GM12878 (cell line): ENCODE measurements at regions not wholly inside any gene's neighbourhood (a gene's known extent, or its start where the extent isn't known, plus 50 kb on each side); places are given as distances from the start of the nearest gene placed in this dataset.

ENCODE experiments used
- ATAC-seq: fragments of 200-7000 bp; cut with Tn5 transposase; 3 replicates; pipeline ENCODE4 v1.9.1; 2020; ENCODE audit warnings: mild to moderate bottlenecking, moderate library complexity
- BruUV-seq: library from RNA; stranded (reverse); fragments of 400-500 nt; replicated peaks from 2 replicates; lab custom pipeline; 2021; lab: Mats Ljungman, UMichigan
- CTCF ChIA-PET: fragments of 300-600 bp; sonication (Branson Sonifier 250); formaldehyde crosslinking; extraction: SDS; loops from one replicate; lab custom pipeline; 2021; ENCODE audit warnings: inconsistent platforms; lab: Yijun Ruan, JAX
- POLR2A ChIA-PET: fragments of 350-600 bp; formaldehyde crosslinking; extraction: SDS; loops from one replicate; lab custom pipeline; 2021; ENCODE audit warnings: inconsistent platforms; lab: Charles Lee
- RAD21 ChIA-PET: fragments of 300-600 bp; sonication (Branson Sonifier 250); formaldehyde crosslinking; loops from one replicate; lab custom pipeline; 2023; ENCODE audit warnings: antibody characterized with exemption; ENCODE audit not compliant: unreplicated experiment; lab: Charles Lee
- SMC1A ChIA-PET: fragments of 300-600 bp; sonication (Branson Sonifier 250); formaldehyde crosslinking; loops from one replicate; lab custom pipeline; 2023; ENCODE audit not compliant: unreplicated experiment, uncharacterized antibody; lab: Charles Lee
- DNase-seq: peaks from one replicate; pipeline ENCODE4 v3.0.0-alpha.2; 2011; ENCODE audit warnings: low read depth, low spot score
- FAIRE-seq: peaks from 3 replicates; lab custom pipeline; 2011; peaks lifted over from hg19 to GRCh38; lab: Jason Lieb, UNC
- H2AFZ ChIP-seq: 2 replicates; pipeline ENCODE4 v1.6.0; 2011; ENCODE audit warnings: low read depth, low read length, control low read depth; ENCODE audit not compliant: control insufficient read depth
- H3K27ac ChIP-seq: 2 replicates; pipeline ENCODE4 v1.5.1; 2011; ENCODE audit warnings: control low read depth; ENCODE audit not compliant: control insufficient read depth, insufficient read depth
- H3K27me3 ChIP-seq, 2 experiments: replicated peaks in 1 of 2; 2 replicates each; pipeline versions ENCODE4 v1.6.0 to v1.6.1; 2011; ENCODE audit warnings: low read length in 1 of 2; ENCODE audit not compliant: control insufficient read depth in 2 of 2, insufficient read depth in 2 of 2
- H3K36me3 ChIP-seq, 2 experiments: 2 replicates each; pipeline ENCODE4 v1.5.1; 2011; ENCODE audit warnings: low read length in 1 of 2; ENCODE audit not compliant: control insufficient read depth in 2 of 2, insufficient read depth in 2 of 2
- H3K4me1 ChIP-seq: 2 replicates; pipeline ENCODE4 v1.6.1; 2011; ENCODE audit warnings: mild to moderate bottlenecking, low read length, moderate library complexity, mixed read lengths; ENCODE audit not compliant: control insufficient read depth, insufficient read depth
- H3K4me2 ChIP-seq: 2 replicates; pipeline ENCODE4 v1.6.0; 2011; ENCODE audit warnings: control low read depth; ENCODE audit not compliant: control insufficient read depth, insufficient read depth
- H3K4me3 ChIP-seq: fragments of 200-600 bp; sonication (generic); 2 replicates; pipeline ENCODE4 v1.5.1; 2016
- H3K79me2 ChIP-seq: 2 replicates; pipeline ENCODE4 v1.6.0; 2011; ENCODE audit warnings: low read length; ENCODE audit not compliant: control insufficient read depth, insufficient read depth
- H3K9ac ChIP-seq: 2 replicates; pipeline ENCODE4 v1.8.0; 2011; ENCODE audit warnings: low read length, control low read depth, mixed read lengths; ENCODE audit not compliant: control insufficient read depth, insufficient read depth
- H3K9me3 ChIP-seq: replicated peaks from 3 replicates; pipeline ENCODE4 v1.5.1; 2011; ENCODE audit warnings: mild to moderate bottlenecking, low read length; ENCODE audit not compliant: control insufficient read depth, insufficient read depth
- H4K20me1 ChIP-seq: 2 replicates; pipeline ENCODE4 v1.6.0; 2011; ENCODE audit not compliant: control insufficient read depth, insufficient read depth
- TBL1XR1 ChIP-seq: IDR thresholded peaks from 2 replicates; pipeline ENCODE4 v1.6.1; 2012; ENCODE audit warnings: low read depth, low read length, improper control_type of control experiment
- TCF7 ChIP-seq: IDR thresholded peaks from 2 replicates; pipeline ENCODE4 v1.6.1; 2014; ENCODE audit warnings: antibody characterized with exemption, borderline replicate concordance
- ZNF622 ChIP-seq: fragments of 450-650 bp; IDR thresholded peaks from 2 replicates; pipeline ENCODE4 v1.6.1; 2017; ENCODE audit warnings: mild to moderate bottlenecking, inconsistent platforms
- WGBS: methylation state at CpG from one replicate; pipeline ENCODE4 v1.1.6; 2016; ENCODE audit warnings: low lambda C conversion rate; ENCODE audit not compliant: insufficient replicate concordance, insufficient coverage; ENCODE audit errors: missing lambda C conversion rate; 5-methylcytosine and 5-hydroxymethylcytosine counted together
- in situ Hi-C: fragments of 300-500 bp; cut with MboI; formaldehyde crosslinking; loops from 9 replicates; pipeline ENCODE4 v1.14.3; 2018; ENCODE audit warnings: mixed read lengths
- intact Hi-C: fragments of 100-400 bp; cut with micrococcal nuclease; formaldehyde crosslinking; loops from one replicate; pipeline ENCODE4 v1.14.2; 2022; ENCODE audit not compliant: unreplicated experiment
- TF ChIP-seq, protein P1 (sequence below): fragments of 150-350 bp; IDR thresholded peaks from 2 replicates; pipeline ENCODE4 v1.6.1; 2014; ENCODE audit warnings: mild to moderate bottlenecking, low read depth, low read length
- TF ChIP-seq, protein P2 (sequence below): fragments of 450-650 bp; IDR thresholded peaks from 2 replicates; pipeline ENCODE4 v1.6.1; 2014; ENCODE audit warnings: mild to moderate bottlenecking
- TF ChIP-seq, protein P3 (sequence below): IDR thresholded peaks from 2 replicates; pipeline ENCODE4 v1.6.1; 2012; ENCODE audit warnings: low read length, inconsistent platforms
- TF ChIP-seq, protein P4 (sequence below): IDR thresholded peaks from 2 replicates; pipeline ENCODE4 v1.6.1; 2012; ENCODE audit warnings: low read depth, low read length, improper control_type of control experiment

DNA sequence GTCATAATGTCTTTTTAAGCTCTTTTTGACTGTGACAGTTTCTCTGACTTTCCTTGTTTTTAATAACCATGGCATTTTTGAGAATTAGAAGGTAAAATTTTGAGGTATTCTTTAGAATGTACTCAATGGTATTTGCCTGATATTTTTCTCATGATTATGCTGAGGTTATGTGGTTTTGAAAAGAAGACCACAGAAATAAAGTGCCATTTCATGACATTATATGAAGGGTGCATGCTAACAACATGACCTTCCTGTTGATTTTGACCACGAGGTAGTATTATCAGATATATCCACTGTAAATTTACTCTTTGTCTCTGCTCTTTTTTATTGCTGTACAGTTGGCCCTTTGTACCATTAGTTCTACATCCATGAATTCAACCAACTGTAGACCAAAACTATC is 1418.5 kb downstream of the PLA2G4A start:
- H3K27ac ChIP-seq, result no peak overlapping the region
- no peak overlapping the region for H3K4me3 ChIP-seq
- in situ Hi-C loops (no loop called here), intact Hi-C loops (no loop called here)
- SMC1A ChIA-PET, result no interaction called here
- H4K20me1 ChIP-seq, result no peaks in the 10 kb centered on the region
- RAD21 ChIA-PET, result no interaction called here
- FAIRE-seq (no peak), DNase-seq (no peak), ATAC-seq (no peak)
- no peak overlapping the region for H2AFZ ChIP-seq
- POLR2A ChIA-PET, result no interaction called here
- 0% methylated on average over 1 of the region's 1 CpG for WGBS
- H3K36me3 ChIP-seq, result no peaks in the 10 kb centered on the region
- no peaks in the 10 kb centered on the region for H3K27me3 ChIP-seq
- H3K4me1 ChIP-seq, result no peaks in the 10 kb centered on the region
- TF ChIP-seq TCF7 (no peak), ZNF622 (no peak)
- TF ChIP-seq, protein P1, sequence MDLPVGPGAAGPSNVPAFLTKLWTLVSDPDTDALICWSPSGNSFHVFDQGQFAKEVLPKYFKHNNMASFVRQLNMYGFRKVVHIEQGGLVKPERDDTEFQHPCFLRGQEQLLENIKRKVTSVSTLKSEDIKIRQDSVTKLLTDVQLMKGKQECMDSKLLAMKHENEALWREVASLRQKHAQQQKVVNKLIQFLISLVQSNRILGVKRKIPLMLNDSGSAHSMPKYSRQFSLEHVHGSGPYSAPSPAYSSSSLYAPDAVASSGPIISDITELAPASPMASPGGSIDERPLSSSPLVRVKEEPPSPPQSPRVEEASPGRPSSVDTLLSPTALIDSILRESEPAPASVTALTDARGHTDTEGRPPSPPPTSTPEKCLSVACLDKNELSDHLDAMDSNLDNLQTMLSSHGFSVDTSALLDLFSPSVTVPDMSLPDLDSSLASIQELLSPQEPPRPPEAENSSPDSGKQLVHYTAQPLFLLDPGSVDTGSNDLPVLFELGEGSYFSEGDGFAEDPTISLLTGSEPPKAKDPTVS, result no peak
- TF ChIP-seq, protein P2, sequence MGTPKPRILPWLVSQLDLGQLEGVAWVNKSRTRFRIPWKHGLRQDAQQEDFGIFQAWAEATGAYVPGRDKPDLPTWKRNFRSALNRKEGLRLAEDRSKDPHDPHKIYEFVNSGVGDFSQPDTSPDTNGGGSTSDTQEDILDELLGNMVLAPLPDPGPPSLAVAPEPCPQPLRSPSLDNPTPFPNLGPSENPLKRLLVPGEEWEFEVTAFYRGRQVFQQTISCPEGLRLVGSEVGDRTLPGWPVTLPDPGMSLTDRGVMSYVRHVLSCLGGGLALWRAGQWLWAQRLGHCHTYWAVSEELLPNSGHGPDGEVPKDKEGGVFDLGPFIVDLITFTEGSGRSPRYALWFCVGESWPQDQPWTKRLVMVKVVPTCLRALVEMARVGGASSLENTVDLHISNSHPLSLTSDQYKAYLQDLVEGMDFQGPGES, result no peak
- H3K79me2 ChIP-seq, result no peaks in the 10 kb centered on the region
- no peak overlapping the region for H3K9ac ChIP-seq
- no peak overlapping the region for H3K4me2 ChIP-seq
- BruUV-seq, result no TSS peak
- CTCF ChIA-PET, result no interaction called here
- H3K9me3 ChIP-seq, result no peaks in the 10 kb centered on the region

DNA sequence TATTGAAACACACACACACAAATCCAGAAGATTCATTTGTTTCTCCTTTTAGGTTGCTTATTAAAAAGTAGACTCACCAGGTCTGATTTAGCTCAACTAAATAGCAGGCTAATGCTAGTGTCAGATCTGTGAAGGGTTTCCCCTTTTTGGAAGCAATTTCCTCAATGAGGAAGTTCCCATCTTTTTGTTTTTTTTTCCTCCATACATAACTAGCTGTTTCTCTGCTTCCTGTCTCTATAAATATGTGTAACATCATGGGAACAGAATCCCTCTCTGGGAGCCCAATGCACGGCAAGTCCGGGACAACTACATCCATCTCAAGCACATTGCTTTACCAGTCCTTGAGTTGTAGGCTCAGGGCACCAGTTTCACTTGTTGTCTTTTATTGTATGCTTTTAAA is 1421.1 kb downstream of the PLA2G4A start:
- no peak for DNase-seq
- Histone ChIP-seq H3K9ac (no peak overlapping the region), H3K27me3 (no peaks in the 10 kb centered on the region), H3K36me3 (no peaks in the 10 kb centered on the region), H3K4me3 (no peak overlapping the region), H2AFZ (no peak overlapping the region), H3K9me3 (no peaks in the 10 kb centered on the region), H3K79me2 (no peaks in the 10 kb centered on the region), H3K27ac (no peak overlapping the region), H3K4me1 (no peaks in the 10 kb centered on the region), H4K20me1 (no peaks in the 10 kb centered on the region), H3K4me2 (no peak overlapping the region)
- RAD21 ChIA-PET, result no interaction called here
- no peak for FAIRE-seq
- POLR2A ChIA-PET, result no interaction called here
- ATAC-seq, result peak; percentile 36; the same call in 1 of the 3 replicates
- intact Hi-C loops, result no loop called here
- 57% methylated on average over 2 of the region's 2 CpGs for WGBS
- in situ Hi-C loops, result no loop called here
- no TSS peak for BruUV-seq
- CTCF ChIA-PET, result no interaction called here
- SMC1A ChIA-PET, result no interaction called here
- TF ChIP-seq, protein P3, sequence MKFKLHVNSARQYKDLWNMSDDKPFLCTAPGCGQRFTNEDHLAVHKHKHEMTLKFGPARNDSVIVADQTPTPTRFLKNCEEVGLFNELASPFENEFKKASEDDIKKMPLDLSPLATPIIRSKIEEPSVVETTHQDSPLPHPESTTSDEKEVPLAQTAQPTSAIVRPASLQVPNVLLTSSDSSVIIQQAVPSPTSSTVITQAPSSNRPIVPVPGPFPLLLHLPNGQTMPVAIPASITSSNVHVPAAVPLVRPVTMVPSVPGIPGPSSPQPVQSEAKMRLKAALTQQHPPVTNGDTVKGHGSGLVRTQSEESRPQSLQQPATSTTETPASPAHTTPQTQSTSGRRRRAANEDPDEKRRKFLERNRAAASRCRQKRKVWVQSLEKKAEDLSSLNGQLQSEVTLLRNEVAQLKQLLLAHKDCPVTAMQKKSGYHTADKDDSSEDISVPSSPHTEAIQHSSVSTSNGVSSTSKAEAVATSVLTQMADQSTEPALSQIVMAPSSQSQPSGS, result no peak
- no peak for TF ChIP-seq TBL1XR1
- TF ChIP-seq, protein P4, sequence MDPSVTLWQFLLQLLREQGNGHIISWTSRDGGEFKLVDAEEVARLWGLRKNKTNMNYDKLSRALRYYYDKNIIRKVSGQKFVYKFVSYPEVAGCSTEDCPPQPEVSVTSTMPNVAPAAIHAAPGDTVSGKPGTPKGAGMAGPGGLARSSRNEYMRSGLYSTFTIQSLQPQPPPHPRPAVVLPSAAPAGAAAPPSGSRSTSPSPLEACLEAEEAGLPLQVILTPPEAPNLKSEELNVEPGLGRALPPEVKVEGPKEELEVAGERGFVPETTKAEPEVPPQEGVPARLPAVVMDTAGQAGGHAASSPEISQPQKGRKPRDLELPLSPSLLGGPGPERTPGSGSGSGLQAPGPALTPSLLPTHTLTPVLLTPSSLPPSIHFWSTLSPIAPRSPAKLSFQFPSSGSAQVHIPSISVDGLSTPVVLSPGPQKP, result no peak
